HL-60 (cell line): ENCODE measurements at regions not wholly inside any gene's neighbourhood (a gene's known extent, or its start where the extent isn't known, plus 50 kb on each side); places are given as distances from the start of the nearest gene placed in this dataset.

Experiments
- CTCF ChIP-seq: IDR thresholded peaks from one replicate; pipeline ENCODE4 v1.5.1; 2011; ENCODE audit warnings: low read length, control low read depth, inconsistent platforms; ENCODE audit not compliant: insufficient read depth
- GABPA ChIP-seq: IDR thresholded peaks from 2 replicates; pipeline ENCODE4 v1.6.1; 2012; ENCODE audit warnings: low read depth
- POLR2AphosphoS5 ChIP-seq: IDR thresholded peaks from 2 replicates; pipeline ENCODE4 v1.6.1; 2012; ENCODE audit warnings: low read depth
- REST ChIP-seq: IDR thresholded peaks from 2 replicates; pipeline ENCODE4 v1.6.1; 2012; ENCODE audit warnings: low read depth; ENCODE audit not compliant: insufficient replicate concordance
- SPI1 ChIP-seq: IDR thresholded peaks from 2 replicates; pipeline ENCODE4 v1.6.1; 2012; ENCODE audit warnings: low read depth, mild to moderate bottlenecking, borderline replicate concordance

GRCh38 chr3:71984843-71985613 lies 200.1 kb upstream of the PROK2 start:
- TF ChIP-seq CTCF (no peak), POLR2AphosphoS5 (no peak), SPI1 (no peak), GABPA (no peak), REST (no peak)
